ENCODE measurements at regions not wholly inside any gene's neighbourhood (a gene's known extent, or its start where the extent isn't known, plus 50 kb on each side); places are given as distances from the start of the nearest gene placed in this dataset.

DNA sequence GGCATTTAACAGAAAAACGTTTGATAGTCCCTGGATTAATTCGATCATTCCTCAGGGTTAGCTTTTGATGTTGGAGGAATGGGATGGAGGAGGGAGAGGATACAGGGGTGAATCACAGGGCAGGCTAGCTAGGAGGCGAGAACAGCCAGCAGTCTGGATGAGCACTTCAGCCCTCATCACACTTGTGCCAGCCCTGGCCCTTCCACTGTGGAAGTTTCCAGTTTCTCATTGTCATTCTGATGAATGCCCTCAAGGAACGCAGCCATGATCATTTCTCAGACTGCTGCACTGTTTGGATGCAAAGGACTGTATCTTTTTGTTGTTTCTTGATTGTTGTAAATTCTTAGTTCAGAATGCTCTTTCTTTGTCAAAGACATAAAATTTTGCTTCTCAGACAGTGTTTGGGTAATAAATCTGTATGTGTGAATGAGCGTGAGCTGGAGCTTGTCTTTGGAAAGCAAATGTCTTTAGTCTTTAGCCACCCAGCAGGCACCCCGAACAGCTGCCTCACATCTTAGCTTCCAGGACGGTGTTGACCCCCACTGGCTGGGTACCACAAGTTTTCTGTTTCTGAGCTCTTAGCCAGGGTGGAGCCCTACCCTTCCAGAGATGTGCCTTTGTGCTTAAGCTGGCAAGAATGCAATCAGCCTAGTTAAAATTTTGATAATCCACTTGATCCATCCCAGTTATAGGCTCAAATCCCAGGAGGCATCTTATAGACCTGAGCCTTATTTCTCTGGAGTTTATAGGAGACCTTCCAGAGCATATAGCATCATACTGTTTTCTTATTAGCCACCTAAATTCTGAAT, 121.1 kb downstream of the PDCD6IP start:
- H3K27me3 ChIP-seq: no peaks in the 10 kb centered on the region
- H3K4me1 ChIP-seq: no peaks in the 10 kb centered on the region
- H3K36me3 ChIP-seq: no peaks in the 10 kb centered on the region
- no peak overlapping the region for H3K4me3 ChIP-seq (ENCODE audit: low read depth, low read length)
- TF ChIP-seq, protein P1, sequence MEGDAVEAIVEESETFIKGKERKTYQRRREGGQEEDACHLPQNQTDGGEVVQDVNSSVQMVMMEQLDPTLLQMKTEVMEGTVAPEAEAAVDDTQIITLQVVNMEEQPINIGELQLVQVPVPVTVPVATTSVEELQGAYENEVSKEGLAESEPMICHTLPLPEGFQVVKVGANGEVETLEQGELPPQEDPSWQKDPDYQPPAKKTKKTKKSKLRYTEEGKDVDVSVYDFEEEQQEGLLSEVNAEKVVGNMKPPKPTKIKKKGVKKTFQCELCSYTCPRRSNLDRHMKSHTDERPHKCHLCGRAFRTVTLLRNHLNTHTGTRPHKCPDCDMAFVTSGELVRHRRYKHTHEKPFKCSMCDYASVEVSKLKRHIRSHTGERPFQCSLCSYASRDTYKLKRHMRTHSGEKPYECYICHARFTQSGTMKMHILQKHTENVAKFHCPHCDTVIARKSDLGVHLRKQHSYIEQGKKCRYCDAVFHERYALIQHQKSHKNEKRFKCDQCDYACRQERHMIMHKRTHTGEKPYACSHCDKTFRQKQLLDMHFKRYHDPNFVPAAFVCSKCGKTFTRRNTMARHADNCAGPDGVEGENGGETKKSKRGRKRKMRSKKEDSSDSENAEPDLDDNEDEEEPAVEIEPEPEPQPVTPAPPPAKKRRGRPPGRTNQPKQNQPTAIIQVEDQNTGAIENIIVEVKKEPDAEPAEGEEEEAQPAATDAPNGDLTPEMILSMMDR (IDR thresholded peaks at IDR 0.05; ENCODE audit: low read depth, low read length): no peak
- no peak for DNase-seq
- H3K9me3 ChIP-seq: no peaks in the 10 kb centered on the region

DNA sequence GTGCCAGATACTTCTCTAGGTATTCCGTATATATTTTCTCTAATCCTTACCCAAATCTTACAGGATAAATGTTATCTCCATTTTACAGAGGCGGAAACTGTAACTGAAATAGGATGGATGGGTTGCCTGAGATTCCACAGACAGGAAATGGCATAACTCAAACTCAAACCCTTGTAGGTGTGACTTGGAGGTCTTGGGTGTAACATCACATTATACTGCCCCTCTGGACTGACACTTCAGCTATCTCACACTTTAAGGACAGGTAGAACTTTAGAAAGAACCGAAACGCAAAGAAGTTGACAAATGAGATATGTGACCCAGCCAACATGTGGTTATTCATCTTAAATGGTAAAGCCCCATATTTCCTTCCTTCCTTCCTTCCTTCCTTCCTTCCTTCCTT, 122.1 kb downstream of the PDCD6IP start:
- TF ChIP-seq, protein P1 (IDR thresholded peaks at IDR 0.05; ENCODE audit: low read depth, low read length): no peak
- H3K36me3 ChIP-seq: no peaks in the 10 kb centered on the region
- DNase-seq: no peak
- H3K4me3 ChIP-seq (ENCODE audit: low read depth, low read length): no peak overlapping the region
- H3K27me3 ChIP-seq: no peaks in the 10 kb centered on the region
- H3K9me3 ChIP-seq: no peaks in the 10 kb centered on the region
- no peaks in the 10 kb centered on the region for H3K4me1 ChIP-seq

DNA sequence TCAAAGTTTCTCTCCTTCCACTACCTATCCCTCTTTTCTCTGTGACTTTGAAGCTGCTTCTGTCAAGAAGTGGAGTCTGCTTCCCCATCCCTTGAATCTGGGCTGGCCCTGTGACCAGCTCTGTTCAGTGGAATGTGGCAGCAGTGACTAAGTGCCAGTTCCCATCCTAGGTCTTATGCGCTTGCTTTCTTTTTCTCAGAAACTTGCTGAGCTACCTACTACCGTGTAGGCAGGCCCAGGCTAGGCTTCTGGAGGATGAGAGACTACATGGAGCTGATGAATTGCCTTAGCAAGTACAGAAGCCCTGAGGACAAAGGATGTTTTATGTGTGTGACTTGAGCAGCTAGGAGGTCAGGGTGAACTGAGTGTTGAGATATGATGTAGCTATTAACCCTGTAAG, 123.2 kb downstream of the PDCD6IP start:
- DNase-seq: no peak
- Histone ChIP-seq H3K9me3 (no peaks in the 10 kb centered on the region), H3K4me1 (no peaks in the 10 kb centered on the region), H3K4me3 (ENCODE audit: low read depth, low read length) (no peak overlapping the region), H3K27me3 (no peaks in the 10 kb centered on the region), H3K36me3 (no peaks in the 10 kb centered on the region)
- TF ChIP-seq, protein P1 (IDR thresholded peaks at IDR 0.05; ENCODE audit: low read depth, low read length): no peak

DNA sequence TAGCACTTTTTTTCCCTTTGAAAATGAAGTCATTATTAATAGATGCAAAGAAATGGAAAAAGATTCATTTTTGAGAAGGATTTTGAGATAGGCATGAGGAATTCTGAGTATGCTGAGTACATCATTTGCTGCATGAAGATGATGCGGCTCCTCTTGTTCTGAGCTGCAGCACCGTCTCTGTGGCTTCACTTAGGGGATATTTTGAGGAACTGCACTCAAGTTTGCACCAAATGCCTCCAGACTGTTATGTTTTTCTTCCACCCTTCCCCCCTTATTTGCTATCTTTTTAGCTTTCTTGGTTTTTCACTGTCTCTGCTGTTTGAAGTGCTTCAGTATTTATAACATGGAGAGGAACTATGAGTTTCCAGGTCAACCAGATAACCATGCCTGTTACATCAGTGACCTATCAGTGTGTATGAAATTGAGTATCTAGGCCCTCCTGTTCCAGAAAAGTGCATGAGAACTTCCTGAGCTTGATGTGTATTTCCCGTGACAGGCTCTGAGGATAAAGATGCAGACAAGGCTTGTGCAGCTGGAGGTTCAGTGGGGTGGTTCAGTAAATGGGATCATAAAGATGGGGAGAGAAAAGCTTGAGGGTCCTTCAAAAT, 128.7 kb downstream of the PDCD6IP start:
- TF ChIP-seq, protein P1 (IDR thresholded peaks at IDR 0.05; ENCODE audit: low read depth, low read length): no peak
- no peak for DNase-seq

DNA sequence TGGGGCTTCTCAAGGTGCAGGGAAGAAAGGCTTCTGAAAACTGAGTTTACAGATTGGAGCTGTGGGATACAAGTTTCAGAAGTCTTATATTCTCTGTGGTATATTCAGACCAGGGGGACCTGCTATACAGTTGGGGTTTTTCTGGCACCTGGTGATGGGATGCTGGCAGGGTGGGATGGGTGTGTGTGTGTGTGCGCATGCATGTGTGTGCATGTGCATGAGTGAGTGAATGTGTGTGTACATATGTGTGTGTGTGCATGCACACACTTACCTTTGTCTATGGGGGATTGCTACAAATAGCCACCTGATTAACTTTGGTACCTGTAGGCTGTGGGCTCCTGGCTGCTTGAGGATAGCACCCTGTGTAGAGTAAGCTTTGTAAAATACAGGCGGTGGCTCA, 131.4 kb downstream of the PDCD6IP start:
- Histone ChIP-seq H3K4me1 (no peaks in the 10 kb centered on the region), H3K4me3 (ENCODE audit: low read depth, low read length) (no peak overlapping the region), H3K27me3 (no peaks in the 10 kb centered on the region), H3K9me3 (no peaks in the 10 kb centered on the region), H3K36me3 (no peaks in the 10 kb centered on the region)
- TF ChIP-seq, protein P1 (IDR thresholded peaks at IDR 0.05; ENCODE audit: low read depth, low read length): no peak
- no peak for DNase-seq

More for the DNA sequence above, 128.7 kb downstream of the PDCD6IP start:
- no peaks in the 10 kb centered on the region for H3K36me3 ChIP-seq
- no peaks in the 10 kb centered on the region for H3K4me1 ChIP-seq
- H3K9me3 ChIP-seq: no peaks in the 10 kb centered on the region
- H3K4me3 ChIP-seq (ENCODE audit: low read depth, low read length): no peak overlapping the region
- no peaks in the 10 kb centered on the region for H3K27me3 ChIP-seq

DNA sequence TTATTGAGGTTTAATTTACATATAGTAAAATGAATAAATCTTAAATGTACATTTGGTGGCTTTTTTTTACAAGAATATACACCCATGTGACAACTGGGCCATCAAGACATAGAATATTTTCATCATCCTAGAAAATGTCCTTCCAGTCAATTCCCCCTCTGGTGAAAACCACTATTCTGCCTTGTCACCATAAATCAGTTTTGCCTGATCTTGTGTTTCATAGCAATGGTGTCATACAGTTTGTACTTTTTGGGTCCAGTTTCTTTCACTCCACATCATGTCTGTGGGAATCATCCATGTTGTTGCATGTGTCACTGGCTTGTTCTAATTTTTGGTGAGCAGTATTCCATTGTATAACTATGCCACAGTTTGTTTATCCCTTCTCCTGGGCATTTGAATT, 133.1 kb downstream of the PDCD6IP start:
- TF ChIP-seq, protein P1 (IDR thresholded peaks at IDR 0.05; ENCODE audit: low read depth, low read length): no peak
- Histone ChIP-seq H3K4me3 (ENCODE audit: low read depth, low read length) (no peak overlapping the region), H3K9me3 (no peaks in the 10 kb centered on the region), H3K27me3 (no peaks in the 10 kb centered on the region), H3K36me3 (no peaks in the 10 kb centered on the region), H3K4me1 (no peaks in the 10 kb centered on the region)
- no peak for DNase-seq

Data from BE2C (cell line).